Fibroblast of lung (primary cell): ENCODE measurements at regions not wholly inside any gene's neighbourhood (a gene's known extent, or its start where the extent isn't known, plus 50 kb on each side); places are given as distances from the start of the nearest gene placed in this dataset.
"Not testable (repeated sequence)": the region's sequence is repeated elsewhere in the genome, so short reads cannot be mapped to it uniquely, and the experiment has no call there.

ENCODE experiments used
- EZH2 ChIP-seq: IDR thresholded peaks from 2 replicates; pipeline ENCODE4 v1.5.1; 2012; ENCODE audit warnings: low read length, control low read depth, mild to moderate bottlenecking; ENCODE audit errors: missing control alignments
- TF ChIP-seq, protein P1 (sequence below), 2 donors: IDR thresholded peaks in 1 of 2; conservative IDR thresholded peaks in 1 of 2; 1 replicate in 1 of 2; 2 replicates in 1 of 2; pipeline ENCODE4 v1.5.1; 2011 to 2012; ENCODE audit warnings: low read length in 2 of 2, control low read depth in 1 of 2, inconsistent platforms in 1 of 2, low read depth in 1 of 2, mild to moderate bottlenecking in 1 of 2

DNA sequence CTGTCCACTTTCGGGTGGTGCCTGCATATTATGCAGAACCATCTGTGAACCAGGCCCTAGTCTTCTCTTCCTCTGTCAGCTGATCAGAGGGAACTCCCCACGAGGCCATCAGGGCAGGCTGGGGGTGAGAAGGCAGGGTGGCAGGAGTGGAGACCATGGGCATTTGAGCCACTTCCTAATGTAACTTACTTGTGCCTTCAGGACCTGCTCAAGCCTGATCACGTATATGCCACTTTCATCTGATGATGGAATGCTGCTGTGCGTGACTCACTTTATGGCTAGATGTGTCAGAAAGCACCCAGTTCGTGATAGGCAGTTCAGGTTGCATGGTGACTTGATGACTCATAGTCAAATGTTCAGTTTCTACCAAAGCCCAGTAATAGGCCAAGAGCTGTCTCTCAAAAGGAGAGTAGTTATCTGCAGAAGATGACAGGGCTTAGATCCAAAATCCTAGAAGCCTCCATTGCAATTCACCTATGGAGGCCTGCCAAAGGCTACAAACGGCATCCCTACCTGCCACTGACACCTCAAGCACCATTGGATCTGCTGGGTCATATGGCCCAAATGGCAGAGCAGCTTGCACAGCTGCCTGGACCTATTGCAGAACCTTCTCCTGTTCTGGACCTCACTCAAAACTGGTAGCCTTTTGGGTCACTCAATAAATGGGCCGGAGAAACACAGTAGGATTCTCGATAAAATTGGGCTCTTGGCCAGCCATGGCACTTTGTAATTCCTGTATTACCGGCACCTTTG is 197.7 kb upstream of the PROK2 start:
- TF ChIP-seq, protein P1, sequence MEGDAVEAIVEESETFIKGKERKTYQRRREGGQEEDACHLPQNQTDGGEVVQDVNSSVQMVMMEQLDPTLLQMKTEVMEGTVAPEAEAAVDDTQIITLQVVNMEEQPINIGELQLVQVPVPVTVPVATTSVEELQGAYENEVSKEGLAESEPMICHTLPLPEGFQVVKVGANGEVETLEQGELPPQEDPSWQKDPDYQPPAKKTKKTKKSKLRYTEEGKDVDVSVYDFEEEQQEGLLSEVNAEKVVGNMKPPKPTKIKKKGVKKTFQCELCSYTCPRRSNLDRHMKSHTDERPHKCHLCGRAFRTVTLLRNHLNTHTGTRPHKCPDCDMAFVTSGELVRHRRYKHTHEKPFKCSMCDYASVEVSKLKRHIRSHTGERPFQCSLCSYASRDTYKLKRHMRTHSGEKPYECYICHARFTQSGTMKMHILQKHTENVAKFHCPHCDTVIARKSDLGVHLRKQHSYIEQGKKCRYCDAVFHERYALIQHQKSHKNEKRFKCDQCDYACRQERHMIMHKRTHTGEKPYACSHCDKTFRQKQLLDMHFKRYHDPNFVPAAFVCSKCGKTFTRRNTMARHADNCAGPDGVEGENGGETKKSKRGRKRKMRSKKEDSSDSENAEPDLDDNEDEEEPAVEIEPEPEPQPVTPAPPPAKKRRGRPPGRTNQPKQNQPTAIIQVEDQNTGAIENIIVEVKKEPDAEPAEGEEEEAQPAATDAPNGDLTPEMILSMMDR (conservative IDR thresholded peaks at IDR 0.05 in 1 of 2, IDR thresholded peaks at IDR 0.05 in 1 of 2; ENCODE audit: low read depth in 1 of 2, low read length in 2 of 2), result not testable (repeated sequence)
- TF ChIP-seq EZH2, result not testable (repeated sequence)
